SK-MEL-5 (cell line): ENCODE measurements at regions not wholly inside any gene's neighbourhood (a gene's known extent, or its start where the extent isn't known, plus 50 kb on each side); places are given as distances from the start of the nearest gene placed in this dataset.

Experiments used
- DNase-seq: peaks from one replicate; pipeline ENCODE4 v3.0.0-alpha.2; 2016; ENCODE audit warnings: low read depth, low spot score
- in situ Hi-C: cut with HindIII; loops from 2 replicates; pipeline ENCODE4 v1.10.0; 2016; ENCODE audit warnings: low sequenced_read_pairs, high pct_unique_total_duplicates, low pct_unique_long_range_greater_than_20kb

- in situ Hi-C loops, result no loop called here
- DNase-seq, result no peak
These were observed 590.2 kb upstream of the LRRC4C start for GRCh38 chr11:42049650-42050049.

GRCh38 chr11:42054351-42054900 lies 595.0 kb upstream of the LRRC4C start:
- no peak for DNase-seq
- in situ Hi-C loops, result no loop called here

GRCh38 chr11:42055606-42056005 lies 596.2 kb upstream of the LRRC4C start:
- in situ Hi-C loops, result no loop called here

GRCh38 chr11:42058794-42059193 lies 599.3 kb upstream of the LRRC4C start:
- in situ Hi-C loops, result no loop called here
- no peak for DNase-seq

More at GRCh38 chr11:42055606-42056005, 596.2 kb upstream of the LRRC4C start:
- DNase-seq, result no peak

GRCh38 chr11:42065199-42065598 lies 605.7 kb upstream of the LRRC4C start:
- in situ Hi-C loops, result no loop called here
- no peak for DNase-seq

GRCh38 chr11:42066113-42066512 lies 606.7 kb upstream of the LRRC4C start:
- DNase-seq, result peak; percentile 26
- in situ Hi-C loops, result no loop called here

GRCh38 chr11:42074306-42074705 lies 614.9 kb upstream of the LRRC4C start:
- in situ Hi-C loops, result no loop called here
- DNase-seq, result no peak

GRCh38 chr11:42075180-42075579 lies 615.7 kb upstream of the LRRC4C start:
- in situ Hi-C loops, result no loop called here
- DNase-seq, result no peak

- in situ Hi-C loops, result no loop called here
- no peak for DNase-seq
These were observed 618.3 kb upstream of the LRRC4C start for GRCh38 chr11:42077794-42078193.

GRCh38 chr11:42085736-42086135 lies 626.3 kb upstream of the LRRC4C start:
- in situ Hi-C loops, result no loop called here
- no peak for DNase-seq

- in situ Hi-C loops, result no loop called here
- no peak for DNase-seq
These were observed 634.1 kb upstream of the LRRC4C start for GRCh38 chr11:42093541-42093940.

GRCh38 chr11:42098075-42098474 lies 638.6 kb upstream of the LRRC4C start:
- in situ Hi-C loops, result no loop called here

GRCh38 chr11:42112866-42113265 lies 653.4 kb upstream of the LRRC4C start:
- DNase-seq, result no peak
- in situ Hi-C loops, result no loop called here

More at GRCh38 chr11:42098075-42098474, 638.6 kb upstream of the LRRC4C start:
- no peak for DNase-seq

GRCh38 chr11:42114927-42115326 lies 655.5 kb upstream of the LRRC4C start:
- in situ Hi-C loops, result no loop called here
- DNase-seq, result no peak

- no peak for DNase-seq
- in situ Hi-C loops, result no loop called here
These were observed 679.0 kb upstream of the LRRC4C start for GRCh38 chr11:42138454-42138853.

- no peak for DNase-seq
- in situ Hi-C loops, result no loop called here
These were observed 685.9 kb upstream of the LRRC4C start for GRCh38 chr11:42145311-42145710.

GRCh38 chr11:42161886-42162285 lies 702.4 kb upstream of the LRRC4C start:
- no peak for DNase-seq
- in situ Hi-C loops, result no loop called here

GRCh38 chr11:42169191-42169590 lies 709.7 kb upstream of the LRRC4C start:
- no peak for DNase-seq
- in situ Hi-C loops, result no loop called here

GRCh38 chr11:42170601-42171000 lies 711.1 kb upstream of the LRRC4C start:
- no peak for DNase-seq
- in situ Hi-C loops, result no loop called here

- in situ Hi-C loops, result no loop called here
- no peak for DNase-seq
These were observed 711.6 kb upstream of the LRRC4C start for GRCh38 chr11:42171046-42171445.
